ENCODE measurements at regions not wholly inside any gene's neighbourhood (a gene's known extent, or its start where the extent isn't known, plus 50 kb on each side); places are given as distances from the start of the nearest gene placed in this dataset.
"Not testable (repeated sequence)": the region's sequence is repeated elsewhere in the genome, so short reads cannot be mapped to it uniquely, and the experiment has no call there.

- DNase-seq (ENCODE audit: low read depth in 1 of 2, low spot score in 1 of 2): no peak
These were observed 562.5 kb downstream of the TOX3 start for GRCh38 chr16:51984395-51984794.

- DNase-seq (ENCODE audit: low read depth in 1 of 2, low spot score in 1 of 2): no peak
These were observed 563.9 kb downstream of the TOX3 start for GRCh38 chr16:51982715-51983680.

GRCh38 chr16:51981725-51982124 lies 565.2 kb downstream of the TOX3 start:
- no peak for DNase-seq (ENCODE audit: low read depth in 1 of 2, low spot score in 1 of 2)

GRCh38 chr16:51977506-51977905 lies 569.4 kb downstream of the TOX3 start:
- DNase-seq (ENCODE audit: low read depth in 1 of 2, low spot score in 1 of 2): not testable (repeated sequence)

- DNase-seq (ENCODE audit: low read depth in 1 of 2, low spot score in 1 of 2): no peak
These were observed 575.8 kb downstream of the TOX3 start for GRCh38 chr16:51971184-51971583.

GRCh38 chr16:51968749-51969148 lies 578.2 kb downstream of the TOX3 start:
- no peak for DNase-seq (ENCODE audit: low read depth in 1 of 2, low spot score in 1 of 2)

- DNase-seq (ENCODE audit: low read depth in 1 of 2, low spot score in 1 of 2): no peak
These were observed 579.3 kb downstream of the TOX3 start for GRCh38 chr16:51967646-51968045.

- DNase-seq (ENCODE audit: low read depth in 1 of 2, low spot score in 1 of 2): no peak
These were observed 586.0 kb downstream of the TOX3 start for GRCh38 chr16:51960931-51961330.

GRCh38 chr16:51953286-51953985 lies 593.5 kb downstream of the TOX3 start:
- DNase-seq (ENCODE audit: low read depth in 1 of 2, low spot score in 1 of 2): no peak

- no peak for DNase-seq (ENCODE audit: low read depth in 1 of 2, low spot score in 1 of 2)
These were observed 594.4 kb downstream of the TOX3 start for GRCh38 chr16:51952500-51952899.

GRCh38 chr16:51951668-51952298 lies 595.2 kb downstream of the TOX3 start:
- no peak for DNase-seq (ENCODE audit: low read depth in 1 of 2, low spot score in 1 of 2)

GRCh38 chr16:51950118-51950780 lies 596.7 kb downstream of the TOX3 start:
- no peak for DNase-seq (ENCODE audit: low read depth in 1 of 2, low spot score in 1 of 2)

GRCh38 chr16:51949282-51949681 lies 597.7 kb downstream of the TOX3 start:
- DNase-seq (ENCODE audit: low read depth in 1 of 2, low spot score in 1 of 2): no peak

GRCh38 chr16:51941412-51941811 lies 605.5 kb downstream of the TOX3 start:
- DNase-seq (ENCODE audit: low read depth in 1 of 2, low spot score in 1 of 2): no peak

GRCh38 chr16:51940183-51940582 lies 606.8 kb downstream of the TOX3 start:
- DNase-seq (ENCODE audit: low read depth in 1 of 2, low spot score in 1 of 2): no peak

GRCh38 chr16:51939378-51939871 lies 607.5 kb downstream of the TOX3 start:
- DNase-seq (ENCODE audit: low read depth in 1 of 2, low spot score in 1 of 2): no peak

- no peak for DNase-seq (ENCODE audit: low read depth in 1 of 2, low spot score in 1 of 2)
These were observed 608.1 kb downstream of the TOX3 start for GRCh38 chr16:51938861-51939260.

GRCh38 chr16:51937771-51938170 lies 609.2 kb downstream of the TOX3 start:
- DNase-seq (ENCODE audit: low read depth in 1 of 2, low spot score in 1 of 2): no peak

GRCh38 chr16:51936846-51937245 lies 610.1 kb downstream of the TOX3 start:
- no peak for DNase-seq (ENCODE audit: low read depth in 1 of 2, low spot score in 1 of 2)

- no peak for DNase-seq (ENCODE audit: low read depth in 1 of 2, low spot score in 1 of 2)
These were observed 614.6 kb downstream of the TOX3 start for GRCh38 chr16:51932317-51932716.

GRCh38 chr16:51931653-51932052 lies 615.3 kb downstream of the TOX3 start:
- DNase-seq (ENCODE audit: low read depth in 1 of 2, low spot score in 1 of 2): no peak
